H1 (cell line): ENCODE measurements at regions not wholly inside any gene's neighbourhood (a gene's known extent, or its start where the extent isn't known, plus 50 kb on each side); places are given as distances from the start of the nearest gene placed in this dataset.

ENCODE experiments used
- CTCF ChIA-PET: fragments of 300-600 bp; sonication (Branson Sonifier 250); formaldehyde crosslinking; loops from one replicate; lab custom pipeline; 2021; ENCODE audit not compliant: partially characterized antibody; lab: Charles Lee
- POLR2A ChIA-PET: fragments of 300-600 bp; sonication (Branson Sonifier 250); formaldehyde crosslinking; loops from one replicate; lab custom pipeline; 2021; ENCODE audit warnings: inconsistent platforms; ENCODE audit not compliant: partially characterized antibody; lab: Charles Lee
- DNase-seq, 2 experiments: peaks; one replicate each; pipeline versions ENCODE4 v3.0.0 to v3.0.0-alpha.2; 2010 to 2022; ENCODE audit warnings: low spot score in 2 of 2, low read depth in 1 of 2, mixed read lengths in 1 of 2
- FAIRE-seq: peaks from 2 replicates; lab custom pipeline; 2011; peaks lifted over from hg19 to GRCh38; lab: Jason Lieb, UNC
- H2AFZ ChIP-seq: 2 replicates; pipeline ENCODE4 v1.8.1; 2012; ENCODE audit warnings: low read length, inconsistent platforms
- H2AK5ac ChIP-seq: 2 replicates; pipeline ENCODE4 v1.6.1; 2013; ENCODE audit warnings: low read depth, low read length
- H2BK120ac ChIP-seq: replicated peaks from 2 replicates; pipeline ENCODE3; 2013; ENCODE audit warnings: low read depth, low read length, inconsistent platforms
- H2BK12ac ChIP-seq: 2 replicates; pipeline ENCODE4 v1.6.1; 2013; ENCODE audit warnings: low read depth, low read length
- H2BK15ac ChIP-seq: 2 replicates; pipeline ENCODE4 v1.6.1; 2013; ENCODE audit warnings: low read length
- H2BK20ac ChIP-seq: 2 replicates; pipeline ENCODE4 v1.6.1; 2013; ENCODE audit warnings: low read length
- H2BK5ac ChIP-seq: 2 replicates; pipeline ENCODE4 v1.6.1; 2013; ENCODE audit warnings: low read depth, low read length
- H3K14ac ChIP-seq: 2 replicates; pipeline ENCODE4 v1.6.1; 2013; ENCODE audit warnings: inconsistent platforms; ENCODE audit not compliant: insufficient read length
- H3K18ac ChIP-seq: 2 replicates; pipeline ENCODE4 v1.6.1; 2013; ENCODE audit warnings: low read length; ENCODE audit errors: extremely low read depth
- H3K23ac ChIP-seq: 2 replicates; pipeline ENCODE4 v1.6.1; 2013; ENCODE audit warnings: inconsistent platforms; ENCODE audit not compliant: insufficient read length
- H3K23me2 ChIP-seq: 2 replicates; pipeline ENCODE4 v1.6.1; 2013; ENCODE audit warnings: low read depth, low read length
- H3K27ac ChIP-seq: 2 replicates; pipeline ENCODE4 v1.6.1; 2011; ENCODE audit warnings: low read depth, low read length, inconsistent platforms
- H3K27me3 ChIP-seq, 4 experiments: replicated peaks in 1 of 4; 1 replicate in 1 of 4; 2 replicates in 3 of 4; pipeline versions ENCODE4 v1.6.1 to v1.8.1; 2011 to 2013; ENCODE audit warnings: low read length in 3 of 4, mild to moderate bottlenecking in 3 of 4, inconsistent platforms in 2 of 4, mixed read lengths in 2 of 4, moderate library complexity in 1 of 4; ENCODE audit not compliant: control insufficient read depth in 3 of 4, insufficient read depth in 3 of 4; ENCODE audit errors: extremely low read depth in 1 of 4
- H3K36me3 ChIP-seq, 4 experiments: 2 replicates each; pipeline versions ENCODE4 v1.6.1 to v1.8.1; 2011 to 2013; ENCODE audit warnings: mild to moderate bottlenecking in 4 of 4, low read length in 3 of 4, moderate library complexity in 2 of 4, control low read depth in 1 of 4, inconsistent platforms in 1 of 4; ENCODE audit not compliant: insufficient read depth in 4 of 4, control insufficient read depth in 2 of 4
- H3K4ac ChIP-seq: replicated peaks from 2 replicates; pipeline ENCODE3; 2013; ENCODE audit warnings: low read length, low read depth, mixed read lengths, inconsistent platforms; ENCODE audit not compliant: insufficient read length
- H3K4me1 ChIP-seq, 4 experiments: replicated peaks in 1 of 4; 1 replicate in 1 of 4; 2 replicates in 3 of 4; pipeline versions ENCODE4 v1.6.1 to v1.8.1; 2011 to 2013; ENCODE audit warnings: low read length in 3 of 4, inconsistent platforms in 2 of 4, mixed read lengths in 1 of 4; ENCODE audit not compliant: insufficient read depth in 4 of 4, control insufficient read depth in 3 of 4
- H3K4me2 ChIP-seq, 2 experiments: 2 replicates each; pipeline versions ENCODE4 v1.6.1 to v1.8.1; 2011 to 2013; ENCODE audit warnings: low read depth in 2 of 2, low read length in 2 of 2, control low read depth in 1 of 2, inconsistent platforms in 1 of 2, mild to moderate bottlenecking in 1 of 2; ENCODE audit not compliant: insufficient read depth in 1 of 2
- H3K4me3 ChIP-seq, 4 experiments: fragments of 200-600, 300-600 bp in 1 of 4; sonication (generic), shearing (Covaris generic), sonication (Bioruptor Twin) in 1 of 4; 2 replicates each; pipeline versions ENCODE4 v1.5.1 to v1.8.1; 2011 to 2016; ENCODE audit warnings: low read length in 4 of 4, low read depth in 3 of 4, control low read depth in 2 of 4, inconsistent platforms in 2 of 4, mild to moderate bottlenecking in 2 of 4, mixed read lengths in 1 of 4, moderate library complexity in 1 of 4; ENCODE audit not compliant: insufficient read depth in 2 of 4; ENCODE audit errors: extremely low read depth in 1 of 4
- H3K56ac ChIP-seq: replicated peaks from 2 replicates; pipeline ENCODE3; 2013; ENCODE audit warnings: low read depth, mild to moderate bottlenecking, mixed read lengths, low read length, inconsistent platforms; ENCODE audit not compliant: insufficient read length
- H3K79me1 ChIP-seq: 2 replicates; pipeline ENCODE4 v1.6.1; 2013; ENCODE audit warnings: low read depth, low read length, control low read depth
- H3K79me2 ChIP-seq, 2 experiments: 2 replicates each; pipeline versions ENCODE4 v1.6.1 to v1.8.1; 2012 to 2013; ENCODE audit warnings: low read length in 2 of 2, mild to moderate bottlenecking in 2 of 2, inconsistent platforms in 1 of 2; ENCODE audit not compliant: insufficient read depth in 2 of 2, control insufficient read depth in 1 of 2
- H3K9ac ChIP-seq, 4 experiments: replicated peaks in 1 of 4; 1 replicate in 1 of 4; 2 replicates in 3 of 4; pipeline versions ENCODE4 v1.6.1 to v1.8.1; 2011 to 2013; ENCODE audit warnings: low read depth in 3 of 4, low read length in 3 of 4, control low read depth in 2 of 4, mild to moderate bottlenecking in 2 of 4, moderate library complexity in 2 of 4, inconsistent platforms in 1 of 4; ENCODE audit errors: extremely low read depth in 1 of 4
- H3K9me3 ChIP-seq, 2 experiments: 2 replicates each; pipeline versions ENCODE4 v1.6.1 to v1.8.1; 2012 to 2013; ENCODE audit warnings: mild to moderate bottlenecking in 2 of 2, moderate library complexity in 2 of 2, control low read depth in 1 of 2, inconsistent platforms in 1 of 2, low read depth in 1 of 2, low read length in 1 of 2, mixed read lengths in 1 of 2; ENCODE audit not compliant: insufficient read depth in 2 of 2
- H4K20me1 ChIP-seq, 2 experiments: replicated peaks in 1 of 2; 2 replicates each; pipeline versions ENCODE3 to v1.8.1; 2011 to 2013; ENCODE audit warnings: inconsistent platforms in 2 of 2, low read length in 2 of 2, mild to moderate bottlenecking in 1 of 2; ENCODE audit not compliant: insufficient read depth in 2 of 2, control insufficient read depth in 1 of 2
- H4K5ac ChIP-seq: 2 replicates; pipeline ENCODE4 v1.6.1; 2013; ENCODE audit warnings: low read length, low read depth, mixed read lengths, inconsistent platforms; ENCODE audit not compliant: insufficient read length
- H4K8ac ChIP-seq: 2 replicates; pipeline ENCODE4 v1.8.0; 2013; ENCODE audit warnings: mild to moderate bottlenecking, moderate library complexity, low read length, inconsistent platforms; ENCODE audit not compliant: insufficient read depth; ENCODE audit errors: extremely low read depth
- H4K91ac ChIP-seq: replicated peaks from 2 replicates; pipeline ENCODE3; 2013; ENCODE audit warnings: low read length, mixed read lengths, inconsistent platforms; ENCODE audit not compliant: insufficient read length
- BCL11A ChIP-seq, 2 experiments: IDR thresholded peaks; one replicate each; pipeline ENCODE4 v1.6.1; 2011; ENCODE audit warnings: low read depth in 2 of 2, low read length in 2 of 2, mild to moderate bottlenecking in 2 of 2
- CREB1 ChIP-seq: IDR thresholded peaks from 2 replicates; pipeline ENCODE4 v1.6.1; 2012; ENCODE audit warnings: inconsistent platforms
- SP1 ChIP-seq: IDR thresholded peaks from 2 replicates; pipeline ENCODE4 v1.6.1; 2011; ENCODE audit warnings: low read depth, low read length
- WGBS, 2 experiments: shearing (Covaris generic) in 1 of 2; methylation state at CpG; one replicate each; pipeline versions ENCODE4 v1.1.6 to v1.1.7; 2013 to 2015; ENCODE audit warnings: low lambda C conversion rate in 2 of 2, mixed read lengths in 2 of 2, inconsistent platforms in 1 of 2, low coverage in 1 of 2, missing lambda C conversion rate in 1 of 2; ENCODE audit not compliant: insufficient replicate concordance in 2 of 2, insufficient coverage in 1 of 2, insufficient read length in 1 of 2; ENCODE audit errors: extremely low coverage in 1 of 2, missing lambda C conversion rate in 1 of 2; 5-methylcytosine and 5-hydroxymethylcytosine counted together

DNA sequence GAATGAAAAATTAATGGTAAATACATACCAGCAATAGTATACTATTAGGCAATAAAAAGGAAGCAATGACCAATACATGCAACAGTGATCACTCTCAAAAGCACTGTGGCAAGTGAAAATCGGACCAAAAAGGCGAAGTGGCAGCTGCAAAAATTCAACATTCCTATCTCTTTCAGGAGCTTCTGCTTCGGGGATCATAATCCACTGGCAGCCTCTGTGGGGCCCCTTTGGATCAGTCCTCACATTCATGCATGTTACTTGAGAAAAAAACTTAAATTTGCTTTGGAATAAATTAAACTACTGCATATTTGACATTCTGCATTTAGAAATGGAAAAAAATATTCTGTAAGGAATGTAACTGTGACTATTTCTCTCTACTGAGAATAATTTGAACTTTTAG lies 425.6 kb downstream of the NR2F2 start:
- H2BK120ac ChIP-seq = no peak overlapping the region
- no peak overlapping the region for H2AFZ ChIP-seq
- H3K27me3 ChIP-seq = no peaks in the 10 kb centered on the region
- no peak overlapping the region for H3K4me2 ChIP-seq
- H3K4me1 ChIP-seq = no peaks in the 10 kb centered on the region
- H4K20me1 ChIP-seq = no peaks in the 10 kb centered on the region
- POLR2A ChIA-PET = no interaction called here
- FAIRE-seq (no peak), DNase-seq (no peak)
- no peak overlapping the region for H3K14ac ChIP-seq
- CTCF ChIA-PET = no interaction called here
- no peak overlapping the region for H3K18ac ChIP-seq
- 94% methylated on average over 3 of the region's 3 CpGs; no CpG with 5 or more reads in 1 of the 2 experiments for WGBS, 2 experiments
- no peaks in the 10 kb centered on the region for H3K79me2 ChIP-seq
- no peak overlapping the region for H3K4ac ChIP-seq
- no peak overlapping the region for H3K23ac ChIP-seq
- H3K27ac ChIP-seq = no peak overlapping the region
- no peak overlapping the region for H3K56ac ChIP-seq
- H2BK5ac ChIP-seq = no peak overlapping the region
- no peak overlapping the region for H4K5ac ChIP-seq
- no peak overlapping the region for H2AK5ac ChIP-seq
- no peak for TF ChIP-seq SP1
- no peak for TF ChIP-seq BCL11A (IDR thresholded peaks at IDR 0.05; ENCODE audit: low read depth in 2 of 2, low read length in 2 of 2)
- TF ChIP-seq CREB1 = no peak
- no peaks in the 10 kb centered on the region for H3K79me1 ChIP-seq
- no peak overlapping the region for H3K9ac ChIP-seq
- H2BK15ac ChIP-seq = no peak overlapping the region
- H3K36me3 ChIP-seq = no peaks in the 10 kb centered on the region
- H3K23me2 ChIP-seq = no peaks in the 10 kb centered on the region; the same call in 1 of the 2 replicates
- no peak overlapping the region for H3K4me3 ChIP-seq
- H2BK12ac ChIP-seq = no peak overlapping the region
- H3K9me3 ChIP-seq = no peaks in the 10 kb centered on the region
- no peak overlapping the region for H4K8ac ChIP-seq
- H2BK20ac ChIP-seq = no peak overlapping the region
- H4K91ac ChIP-seq = no peak overlapping the region
